ENCODE measurements at regions not wholly inside any gene's neighbourhood (a gene's known extent, or its start where the extent isn't known, plus 50 kb on each side); places are given as distances from the start of the nearest gene placed in this dataset.
"Not testable (repeated sequence)": the region's sequence is repeated elsewhere in the genome, so short reads cannot be mapped to it uniquely, and the experiment has no call there.

DNA sequence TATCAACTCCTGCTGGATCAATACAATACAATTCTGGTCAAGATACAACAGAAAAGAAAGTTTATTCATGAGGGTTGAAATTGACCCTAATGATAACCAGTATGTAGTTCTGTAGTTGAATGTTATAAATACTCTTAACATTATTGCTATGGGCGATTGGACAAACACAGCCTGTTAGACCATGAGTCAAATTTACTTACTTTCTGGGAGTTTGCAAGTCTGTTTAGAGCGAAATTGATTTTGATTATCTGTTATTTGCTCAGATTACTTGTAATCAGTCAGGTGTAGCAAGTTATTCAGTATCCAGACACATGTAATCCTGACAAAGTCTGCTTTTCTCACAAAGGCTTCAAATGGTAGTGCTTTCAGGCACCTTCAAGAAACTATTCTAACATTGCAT, 216.6 kb upstream of the B3GALT2 start:
- Histone ChIP-seq H3K4me3 (ENCODE audit: low read length in 2 of 2) (no peak overlapping the region), H3K27ac (ENCODE audit: low read depth in 1 of 2, low read length in 1 of 2) (no peak overlapping the region), H3K36me3 (ENCODE audit: control insufficient read depth in 2 of 2, insufficient read depth in 2 of 2, low read length in 1 of 2) (no peaks in the 10 kb centered on the region), H3K27me3 (ENCODE audit: control insufficient read depth in 2 of 2, insufficient read depth in 1 of 2, low read length in 1 of 2) (no peaks in the 10 kb centered on the region), H3K9me3 (ENCODE audit: control insufficient read depth in 2 of 2, insufficient read depth in 1 of 2, low read length in 1 of 2) (no peaks in the 10 kb centered on the region), H3K4me1 (ENCODE audit: control insufficient read depth in 2 of 2, insufficient read depth in 2 of 2, low read length in 2 of 2) (no peaks in the 10 kb centered on the region)
- WGBS: 94% methylated on average over 2 of the region's 2 CpGs
- DNase-seq (ENCODE audit: low read depth in 6 of 9, low spot score in 9 of 9): no peak

DNA sequence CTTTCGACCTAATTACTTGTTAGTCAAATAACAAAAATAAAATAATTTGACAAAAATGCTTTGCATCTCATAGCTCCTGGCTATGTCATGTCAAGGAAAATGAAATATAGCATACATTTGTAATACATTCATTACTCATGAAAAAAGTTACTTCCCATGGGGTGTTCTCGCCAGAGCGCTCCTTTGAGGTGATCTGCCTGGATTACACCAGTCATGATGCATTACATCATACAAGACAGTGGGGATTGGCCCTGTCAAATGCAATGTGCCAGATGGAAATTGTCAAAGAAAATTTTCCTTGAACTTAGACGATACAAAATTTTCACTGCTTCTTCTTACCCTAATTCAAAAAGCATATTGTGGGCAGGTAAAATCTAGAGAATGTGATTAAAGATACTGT, 215.6 kb upstream of the B3GALT2 start:
- no peaks in the 10 kb centered on the region for H3K9me3 ChIP-seq (ENCODE audit: control insufficient read depth in 2 of 2, insufficient read depth in 1 of 2, low read length in 1 of 2)
- WGBS: 97% methylated on average over 4 of the region's 4 CpGs
- H3K4me1 ChIP-seq (ENCODE audit: control insufficient read depth in 2 of 2, insufficient read depth in 2 of 2, low read length in 2 of 2): no peaks in the 10 kb centered on the region
- no peak for DNase-seq (ENCODE audit: low read depth in 6 of 9, low spot score in 9 of 9)
- H3K36me3 ChIP-seq (ENCODE audit: control insufficient read depth in 2 of 2, insufficient read depth in 2 of 2, low read length in 1 of 2): no peaks in the 10 kb centered on the region
- H3K4me3 ChIP-seq (ENCODE audit: low read length in 2 of 2): no peak overlapping the region
- no peaks in the 10 kb centered on the region for H3K27me3 ChIP-seq (ENCODE audit: control insufficient read depth in 2 of 2, insufficient read depth in 1 of 2, low read length in 1 of 2)
- no peak overlapping the region for H3K27ac ChIP-seq (ENCODE audit: low read depth in 1 of 2, low read length in 1 of 2)

DNA sequence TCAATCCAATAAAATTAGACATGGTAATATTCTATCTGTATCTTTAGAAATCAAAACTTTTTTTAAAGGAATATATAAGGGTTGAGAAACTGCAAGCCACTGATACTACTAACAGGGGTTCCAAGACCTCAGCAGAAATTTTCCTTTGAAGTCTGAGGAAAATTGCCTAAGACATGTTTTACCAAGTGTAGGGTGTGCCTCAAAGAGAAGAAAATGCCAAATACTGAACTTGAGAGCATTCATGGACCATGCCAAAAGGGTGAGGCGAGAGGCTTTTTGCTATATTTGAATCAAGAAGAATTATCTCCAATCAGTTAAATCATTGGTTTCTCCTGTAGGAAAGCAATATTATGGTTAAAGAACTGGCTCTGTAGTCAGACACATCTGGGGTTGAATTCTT, 207.9 kb upstream of the B3GALT2 start:
- Histone ChIP-seq H3K27ac (ENCODE audit: low read depth in 1 of 2, low read length in 1 of 2) (no peak overlapping the region), H3K36me3 (ENCODE audit: control insufficient read depth in 2 of 2, insufficient read depth in 2 of 2, low read length in 1 of 2) (no peaks in the 10 kb centered on the region), H3K27me3 (ENCODE audit: control insufficient read depth in 2 of 2, insufficient read depth in 1 of 2, low read length in 1 of 2) (no peaks in the 10 kb centered on the region), H3K4me3 (ENCODE audit: low read length in 2 of 2) (no peak overlapping the region), H3K4me1 (ENCODE audit: control insufficient read depth in 2 of 2, insufficient read depth in 2 of 2, low read length in 2 of 2) (no peaks in the 10 kb centered on the region), H3K9me3 (ENCODE audit: control insufficient read depth in 2 of 2, insufficient read depth in 1 of 2, low read length in 1 of 2) (no peaks in the 10 kb centered on the region)
- no peak for DNase-seq (ENCODE audit: low read depth in 6 of 9, low spot score in 9 of 9)
- WGBS: 93% methylated on average over 1 of the region's 1 CpG

DNA sequence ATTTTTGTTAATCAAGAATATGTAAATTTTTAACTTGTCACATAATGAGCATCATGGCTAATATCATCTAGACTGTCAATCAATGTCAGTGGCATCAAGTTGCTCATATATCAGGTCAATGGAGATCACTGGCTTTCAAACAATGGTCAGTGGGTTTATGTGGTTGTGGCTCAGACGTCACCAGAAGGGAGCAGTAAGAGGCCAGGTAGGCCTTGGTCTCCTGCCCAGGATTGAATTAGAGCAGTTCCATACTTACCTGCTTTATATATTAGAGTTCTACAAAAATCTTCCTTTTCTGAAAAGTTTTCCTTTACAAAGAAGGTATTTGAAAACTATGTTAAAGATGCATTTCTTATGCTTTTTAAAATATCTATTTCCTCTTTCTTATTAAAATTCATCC, 206.3 kb upstream of the B3GALT2 start:
- no peak for DNase-seq (ENCODE audit: low read depth in 6 of 9, low spot score in 9 of 9)
- no peaks in the 10 kb centered on the region for H3K36me3 ChIP-seq (ENCODE audit: control insufficient read depth in 2 of 2, insufficient read depth in 2 of 2, low read length in 1 of 2)
- WGBS: 98% methylated on average over 1 of the region's 1 CpG
- H3K27ac ChIP-seq (ENCODE audit: low read depth in 1 of 2, low read length in 1 of 2): no peak overlapping the region
- no peaks in the 10 kb centered on the region for H3K4me1 ChIP-seq (ENCODE audit: control insufficient read depth in 2 of 2, insufficient read depth in 2 of 2, low read length in 2 of 2)
- H3K27me3 ChIP-seq (ENCODE audit: control insufficient read depth in 2 of 2, insufficient read depth in 1 of 2, low read length in 1 of 2): no peaks in the 10 kb centered on the region
- H3K9me3 ChIP-seq (ENCODE audit: control insufficient read depth in 2 of 2, insufficient read depth in 1 of 2, low read length in 1 of 2): no peaks in the 10 kb centered on the region
- H3K4me3 ChIP-seq (ENCODE audit: low read length in 2 of 2): no peak overlapping the region

DNA sequence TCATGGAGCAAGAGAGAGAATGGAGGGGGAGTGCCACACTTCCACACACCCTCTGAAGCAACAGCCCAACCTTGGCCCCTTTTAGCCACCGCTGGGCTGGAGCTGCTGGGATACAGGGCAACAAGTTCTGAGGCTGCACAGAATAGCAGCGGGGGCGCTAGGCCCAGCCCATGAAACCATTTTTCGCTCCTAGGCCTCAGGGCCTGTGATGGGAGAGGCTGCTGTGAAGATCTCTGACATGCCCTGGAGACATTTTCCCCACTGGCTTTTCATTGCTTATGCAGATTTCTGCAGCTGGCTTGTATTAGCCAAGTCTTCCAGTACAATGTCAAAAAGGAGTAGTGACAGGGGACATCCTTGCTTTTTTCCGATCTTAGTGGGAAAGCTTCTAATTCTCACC, 202.3 kb upstream of the B3GALT2 start:
- DNase-seq (ENCODE audit: low read depth in 6 of 9, low spot score in 9 of 9): no peak
- H3K9me3 ChIP-seq (ENCODE audit: control insufficient read depth in 2 of 2, insufficient read depth in 1 of 2, low read length in 1 of 2): no peaks in the 10 kb centered on the region
- H3K27me3 ChIP-seq (ENCODE audit: control insufficient read depth in 2 of 2, insufficient read depth in 1 of 2, low read length in 1 of 2): no peaks in the 10 kb centered on the region
- H3K27ac ChIP-seq (ENCODE audit: low read depth in 1 of 2, low read length in 1 of 2): no peak overlapping the region
- H3K36me3 ChIP-seq (ENCODE audit: control insufficient read depth in 2 of 2, insufficient read depth in 2 of 2, low read length in 1 of 2): no peaks in the 10 kb centered on the region
- no peak overlapping the region for H3K4me3 ChIP-seq (ENCODE audit: low read length in 2 of 2)
- WGBS: 98% methylated on average over 5 of the region's 5 CpGs
- H3K4me1 ChIP-seq (ENCODE audit: control insufficient read depth in 2 of 2, insufficient read depth in 2 of 2, low read length in 2 of 2): no peaks in the 10 kb centered on the region

DNA sequence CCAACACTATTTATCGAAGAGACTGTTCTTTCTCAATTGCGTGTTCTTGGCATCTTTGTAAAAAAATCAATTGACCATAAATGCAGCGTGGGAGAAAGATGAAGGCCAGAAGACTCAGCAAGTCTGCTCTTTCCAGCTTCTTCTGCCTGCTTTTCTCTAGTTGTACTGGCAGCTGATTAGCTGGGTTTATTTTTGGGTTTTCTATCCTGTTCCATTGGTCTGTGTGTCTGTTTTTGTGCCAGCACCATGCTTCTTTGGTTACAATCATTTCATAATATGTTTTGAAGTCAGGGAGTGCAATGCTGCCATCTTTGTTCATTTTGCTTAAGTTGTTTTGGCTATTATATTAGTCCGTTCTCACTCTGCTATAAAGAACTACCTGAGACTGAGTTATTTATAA, 201.8 kb upstream of the B3GALT2 start:
- Histone ChIP-seq H3K27ac (ENCODE audit: low read depth in 1 of 2, low read length in 1 of 2) (no peak overlapping the region), H3K4me3 (ENCODE audit: low read length in 2 of 2) (no peak overlapping the region), H3K9me3 (ENCODE audit: control insufficient read depth in 2 of 2, insufficient read depth in 1 of 2, low read length in 1 of 2) (no peaks in the 10 kb centered on the region), H3K27me3 (ENCODE audit: control insufficient read depth in 2 of 2, insufficient read depth in 1 of 2, low read length in 1 of 2) (no peaks in the 10 kb centered on the region), H3K4me1 (ENCODE audit: control insufficient read depth in 2 of 2, insufficient read depth in 2 of 2, low read length in 2 of 2) (no peaks in the 10 kb centered on the region), H3K36me3 (ENCODE audit: control insufficient read depth in 2 of 2, insufficient read depth in 2 of 2, low read length in 1 of 2) (no peaks in the 10 kb centered on the region)
- DNase-seq (ENCODE audit: low read depth in 6 of 9, low spot score in 9 of 9): no peak
- WGBS: 99% methylated on average over 4 of the region's 4 CpGs

DNA sequence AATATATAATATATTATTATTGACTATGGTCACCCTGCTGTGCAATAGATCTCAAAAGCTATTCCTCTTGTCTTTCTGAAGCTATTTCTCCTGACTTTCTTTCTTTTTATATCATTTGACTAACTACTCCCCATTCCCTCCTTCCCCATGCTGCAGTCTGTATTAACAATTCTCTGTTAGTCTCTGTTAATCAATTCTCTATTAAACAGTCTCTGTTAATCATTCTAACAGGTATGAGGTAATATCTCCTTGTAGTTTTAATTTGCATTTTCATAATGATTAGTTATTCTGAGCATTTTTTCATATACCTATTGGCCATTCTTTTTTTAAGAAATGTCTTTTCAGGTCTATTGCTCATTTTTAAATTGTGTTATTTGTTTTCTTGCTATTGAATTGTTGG, 201.0 kb upstream of the B3GALT2 start:
- no peaks in the 10 kb centered on the region for H3K4me1 ChIP-seq (ENCODE audit: control insufficient read depth in 2 of 2, insufficient read depth in 2 of 2, low read length in 2 of 2)
- H3K4me3 ChIP-seq (ENCODE audit: low read length in 2 of 2): no peak overlapping the region
- H3K27ac ChIP-seq (ENCODE audit: low read depth in 1 of 2, low read length in 1 of 2): no peak overlapping the region
- DNase-seq (ENCODE audit: low read depth in 6 of 9, low spot score in 9 of 9): no peak
- H3K9me3 ChIP-seq (ENCODE audit: control insufficient read depth in 2 of 2, insufficient read depth in 1 of 2, low read length in 1 of 2): no peaks in the 10 kb centered on the region
- no peaks in the 10 kb centered on the region for H3K27me3 ChIP-seq (ENCODE audit: control insufficient read depth in 2 of 2, insufficient read depth in 1 of 2, low read length in 1 of 2)
- no peaks in the 10 kb centered on the region for H3K36me3 ChIP-seq (ENCODE audit: control insufficient read depth in 2 of 2, insufficient read depth in 2 of 2, low read length in 1 of 2)

DNA sequence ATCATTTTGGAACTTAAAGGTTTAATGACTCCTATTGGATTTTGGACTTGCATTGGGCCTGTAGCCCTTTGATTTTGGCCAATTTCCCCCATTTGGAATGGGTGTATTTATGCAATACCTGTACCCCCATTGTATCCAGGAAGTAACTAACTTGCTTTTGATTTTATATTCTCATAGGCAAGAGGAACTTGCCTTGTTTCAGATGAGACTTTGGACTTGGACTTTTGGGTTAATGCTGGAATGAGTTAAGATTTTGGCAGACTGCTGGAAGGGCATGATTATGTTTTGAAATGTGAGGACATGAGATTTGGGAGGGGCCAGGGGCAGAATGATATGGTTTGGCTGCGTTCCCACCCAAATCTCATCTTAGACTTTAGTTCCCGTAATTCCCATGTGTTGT, 192.0 kb upstream of the B3GALT2 start:
- not testable (repeated sequence) for H3K27ac ChIP-seq (ENCODE audit: low read depth in 1 of 2, low read length in 1 of 2); H3K9me3 ChIP-seq (ENCODE audit: control insufficient read depth in 2 of 2, insufficient read depth in 1 of 2, low read length in 1 of 2); H3K36me3 ChIP-seq (ENCODE audit: control insufficient read depth in 2 of 2, insufficient read depth in 2 of 2, low read length in 1 of 2); DNase-seq (ENCODE audit: low read depth in 6 of 9, low spot score in 9 of 9); H3K27me3 ChIP-seq (ENCODE audit: control insufficient read depth in 2 of 2, insufficient read depth in 1 of 2, low read length in 1 of 2); H3K4me3 ChIP-seq (ENCODE audit: low read length in 2 of 2); H3K4me1 ChIP-seq (ENCODE audit: control insufficient read depth in 2 of 2, insufficient read depth in 2 of 2, low read length in 2 of 2)
- WGBS: 93% methylated on average over 2 of the region's 2 CpGs

DNA sequence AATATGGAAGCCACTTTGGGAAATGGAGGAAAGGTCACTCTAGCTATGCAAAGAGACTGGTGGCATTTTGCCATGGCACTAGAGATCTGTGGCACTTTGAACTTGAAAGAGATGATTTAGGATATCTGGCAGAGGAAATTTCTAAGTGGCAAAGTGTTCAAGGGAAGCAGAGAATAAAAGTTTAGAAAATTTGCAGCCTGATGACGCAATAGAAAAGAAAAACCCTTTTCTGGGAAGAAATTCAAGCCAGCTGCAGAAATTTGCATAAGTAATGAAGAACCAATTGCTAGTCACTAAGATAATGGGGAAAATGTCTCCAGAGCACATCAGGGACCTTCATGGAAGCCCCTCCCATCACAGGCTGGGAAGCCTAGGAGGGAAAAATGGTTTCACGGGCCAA, 191.1 kb upstream of the B3GALT2 start:
- Histone ChIP-seq H3K4me3 (ENCODE audit: low read length in 2 of 2) (no peak overlapping the region), H3K27ac (ENCODE audit: low read depth in 1 of 2, low read length in 1 of 2) (no peak overlapping the region), H3K4me1 (ENCODE audit: control insufficient read depth in 2 of 2, insufficient read depth in 2 of 2, low read length in 2 of 2) (no peaks in the 10 kb centered on the region), H3K36me3 (ENCODE audit: control insufficient read depth in 2 of 2, insufficient read depth in 2 of 2, low read length in 1 of 2) (no peaks in the 10 kb centered on the region), H3K9me3 (ENCODE audit: control insufficient read depth in 2 of 2, insufficient read depth in 1 of 2, low read length in 1 of 2) (no peaks in the 10 kb centered on the region), H3K27me3 (ENCODE audit: control insufficient read depth in 2 of 2, insufficient read depth in 1 of 2, low read length in 1 of 2) (no peaks in the 10 kb centered on the region)
- DNase-seq (ENCODE audit: low read depth in 6 of 9, low spot score in 9 of 9): no peak
- WGBS: 96% methylated on average over 2 of the region's 2 CpGs

DNA sequence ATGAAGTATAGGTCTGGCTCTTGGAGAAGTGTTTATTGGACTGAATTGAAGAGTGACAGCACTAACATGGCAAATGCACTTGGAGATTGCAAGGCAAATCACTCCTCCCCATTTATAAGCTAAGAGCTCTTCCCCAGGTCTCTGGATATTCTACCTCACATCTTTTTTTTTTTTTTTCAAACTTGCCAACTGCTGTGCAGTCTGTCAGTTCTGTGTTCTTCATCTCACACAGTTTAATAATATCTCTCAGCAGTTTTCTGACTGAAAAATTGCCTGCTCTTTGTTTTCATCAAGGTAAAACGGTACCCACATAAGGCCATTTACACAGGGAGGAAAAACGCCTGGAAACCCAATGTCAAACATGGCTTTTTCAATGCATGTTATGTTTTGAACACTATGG, 186.1 kb upstream of the B3GALT2 start:
- H3K27ac ChIP-seq (ENCODE audit: low read depth in 1 of 2, low read length in 1 of 2): no peak overlapping the region
- H3K36me3 ChIP-seq (ENCODE audit: control insufficient read depth in 2 of 2, insufficient read depth in 2 of 2, low read length in 1 of 2): no peaks in the 10 kb centered on the region
- H3K27me3 ChIP-seq (ENCODE audit: control insufficient read depth in 2 of 2, insufficient read depth in 1 of 2, low read length in 1 of 2): no peaks in the 10 kb centered on the region
- H3K4me3 ChIP-seq (ENCODE audit: low read length in 2 of 2): no peak overlapping the region
- WGBS: 97% methylated on average over 2 of the region's 2 CpGs
- no peaks in the 10 kb centered on the region for H3K4me1 ChIP-seq (ENCODE audit: control insufficient read depth in 2 of 2, insufficient read depth in 2 of 2, low read length in 2 of 2)
- DNase-seq (ENCODE audit: low read depth in 6 of 9, low spot score in 9 of 9): no peak
- no peaks in the 10 kb centered on the region for H3K9me3 ChIP-seq (ENCODE audit: control insufficient read depth in 2 of 2, insufficient read depth in 1 of 2, low read length in 1 of 2)
